ENCODE measurements at regions not wholly inside any gene's neighbourhood (a gene's known extent, or its start where the extent isn't known, plus 50 kb on each side); places are given as distances from the start of the nearest gene placed in this dataset.

GRCh38 chr7:123366626-123367025, 166.9 kb upstream of the SLC13A1 start:
- no peak overlapping the region for H3K27ac ChIP-seq (ENCODE audit: low read length)
- H3K36me3 ChIP-seq (replicated peaks; ENCODE audit: low read depth, low read length) = no peaks in the 10 kb centered on the region
- H3K4me1 ChIP-seq (ENCODE audit: low read length) = no peaks in the 10 kb centered on the region
- H3K9ac ChIP-seq (ENCODE audit: low read length) = no peak overlapping the region
- H2AFZ ChIP-seq (ENCODE audit: low read depth, low read length) = no peak overlapping the region
- no peak for TF ChIP-seq CTCF (IDR thresholded peaks at IDR 0.05; ENCODE audit: low read depth, low read length)
- TF ChIP-seq EZH2phosphoT487 (IDR thresholded peaks at IDR 0.05; ENCODE audit: low read depth) = no peak
- no peak overlapping the region for H3K4me3 ChIP-seq (ENCODE audit: low read length)
- H3K27me3 ChIP-seq (ENCODE audit: low read depth, low read length) = no peaks in the 10 kb centered on the region
- H4K20me1 ChIP-seq (ENCODE audit: insufficient read depth, low read length) = no peaks in the 10 kb centered on the region
- no peaks in the 10 kb centered on the region for H3K9me3 ChIP-seq (ENCODE audit: insufficient read depth, low read length)
- no peak overlapping the region for H3K4me2 ChIP-seq (ENCODE audit: low read length)
- H3K79me2 ChIP-seq (ENCODE audit: low read length) = no peaks in the 10 kb centered on the region

GRCh38 chr7:123360631-123361030, 160.9 kb upstream of the SLC13A1 start:
- H2AFZ ChIP-seq (ENCODE audit: low read depth, low read length) = no peak overlapping the region
- H3K9ac ChIP-seq (ENCODE audit: low read length) = no peak overlapping the region

GRCh38 chr7:123355576-123356190, 155.9 kb upstream of the SLC13A1 start:
- Histone ChIP-seq H2AFZ (ENCODE audit: low read depth, low read length) (0 out of 2 replicates have a peak overlapping the region, but pooled peaks have one; percentile 30), H3K36me3 (replicated peaks; ENCODE audit: low read depth, low read length) (no peaks in the 10 kb centered on the region), H3K4me2 (ENCODE audit: low read length) (no peak overlapping the region), H3K4me3 (ENCODE audit: low read length) (no peak overlapping the region), H4K20me1 (ENCODE audit: insufficient read depth, low read length) (no peaks in the 10 kb centered on the region), H3K27me3 (ENCODE audit: low read depth, low read length) (no peaks in the 10 kb centered on the region), H3K9ac (ENCODE audit: low read length) (no peak overlapping the region), H3K9me3 (ENCODE audit: insufficient read depth, low read length) (no peaks in the 10 kb centered on the region), H3K27ac (ENCODE audit: low read length) (no peak overlapping the region), H3K79me2 (ENCODE audit: low read length) (no peaks in the 10 kb centered on the region), H3K4me1 (ENCODE audit: low read length) (peaks cover 5% of the 10 kb centered on the region; the same call in 1 of the 2 replicates)
- TF ChIP-seq EZH2phosphoT487 (IDR thresholded peaks at IDR 0.05; ENCODE audit: low read depth) (no peak), CTCF (IDR thresholded peaks at IDR 0.05; ENCODE audit: low read depth, low read length) (no peak)

More at GRCh38 chr7:123360631-123361030, 160.9 kb upstream of the SLC13A1 start:
- H3K4me3 ChIP-seq (ENCODE audit: low read length) = no peak overlapping the region
- H3K4me1 ChIP-seq (ENCODE audit: low read length) = peaks cover 6% of the 10 kb centered on the region; the same call in 1 of the 2 replicates
- no peak overlapping the region for H3K4me2 ChIP-seq (ENCODE audit: low read length)
- H3K79me2 ChIP-seq (ENCODE audit: low read length) = no peaks in the 10 kb centered on the region
- H3K9me3 ChIP-seq (ENCODE audit: insufficient read depth, low read length) = no peaks in the 10 kb centered on the region
- TF ChIP-seq CTCF (IDR thresholded peaks at IDR 0.05; ENCODE audit: low read depth, low read length) (no peak), EZH2phosphoT487 (IDR thresholded peaks at IDR 0.05; ENCODE audit: low read depth) (no peak)
- no peak overlapping the region for H3K27ac ChIP-seq (ENCODE audit: low read length)
- no peaks in the 10 kb centered on the region for H4K20me1 ChIP-seq (ENCODE audit: insufficient read depth, low read length)
- H3K36me3 ChIP-seq (replicated peaks; ENCODE audit: low read depth, low read length) = no peaks in the 10 kb centered on the region
- no peaks in the 10 kb centered on the region for H3K27me3 ChIP-seq (ENCODE audit: low read depth, low read length)

GRCh38 chr7:123352973-123353372, 153.2 kb upstream of the SLC13A1 start:
- no peak overlapping the region for H3K4me2 ChIP-seq (ENCODE audit: low read length)
- H2AFZ ChIP-seq (ENCODE audit: low read depth, low read length) = no peak overlapping the region
- H3K9me3 ChIP-seq (ENCODE audit: insufficient read depth, low read length) = no peaks in the 10 kb centered on the region
- H3K4me1 ChIP-seq (ENCODE audit: low read length) = no peaks in the 10 kb centered on the region
- H3K9ac ChIP-seq (ENCODE audit: low read length) = no peak overlapping the region
- H3K36me3 ChIP-seq (replicated peaks; ENCODE audit: low read depth, low read length) = no peaks in the 10 kb centered on the region
- H3K27ac ChIP-seq (ENCODE audit: low read length) = no peak overlapping the region
- no peaks in the 10 kb centered on the region for H4K20me1 ChIP-seq (ENCODE audit: insufficient read depth, low read length)
- TF ChIP-seq EZH2phosphoT487 (IDR thresholded peaks at IDR 0.05; ENCODE audit: low read depth) (no peak), CTCF (IDR thresholded peaks at IDR 0.05; ENCODE audit: low read depth, low read length) (no peak)
- H3K79me2 ChIP-seq (ENCODE audit: low read length) = no peaks in the 10 kb centered on the region
- no peaks in the 10 kb centered on the region for H3K27me3 ChIP-seq (ENCODE audit: low read depth, low read length)
- no peak overlapping the region for H3K4me3 ChIP-seq (ENCODE audit: low read length)

Data from OCI-LY3 (cell line).